Right atrium auricular region (tissue), 2 donors: ENCODE measurements at regions not wholly inside any gene's neighbourhood (a gene's known extent, or its start where the extent isn't known, plus 50 kb on each side); places are given as distances from the start of the nearest gene placed in this dataset.

Source experiments
- DNase-seq: peaks from one replicate; pipeline ENCODE4 v3.0.0-alpha.2; 2019; ENCODE audit warnings: low spot score
- H3K27ac ChIP-seq, 2 donors: fragments of 200-600 bp; sonication (generic); 1 replicate in 1 of 2; 2 replicates in 1 of 2; pipeline ENCODE4 v1.5.1; 2016 to 2019
- H3K27me3 ChIP-seq, 2 donors: fragments of 200-600 bp; sonication (generic); one replicate each; pipeline versions ENCODE4 v1.5.1 to v1.6.0; 2017 to 2019
- H3K36me3 ChIP-seq: fragments of 200-600 bp; sonication (generic); one replicate; pipeline ENCODE4 v1.5.1; 2016
- H3K4me1 ChIP-seq, 2 donors: fragments of 200-600 bp; sonication (generic); one replicate each; pipeline versions ENCODE4 v1.5.1 to v1.6.0; 2017 to 2019
- H3K4me3 ChIP-seq, 2 donors: fragments of 200-600 bp; sonication (generic); 1 replicate in 1 of 2; 2 replicates in 1 of 2; pipeline ENCODE4 v1.5.1; 2017 to 2019; ENCODE audit warnings: mild to moderate bottlenecking in 1 of 2, moderate library complexity in 1 of 2
- H3K9me3 ChIP-seq, 2 donors: fragments of 200-600 bp; sonication (generic); one replicate each; pipeline ENCODE4 v1.5.1; 2019
- TF ChIP-seq, protein P1 (sequence below), 2 donors: fragments of 200-600 bp; sonication (generic); IDR thresholded peaks; one replicate each; pipeline ENCODE4 v1.5.1; 2019; ENCODE audit warnings: antibody characterized with exemption in 2 of 2

DNA sequence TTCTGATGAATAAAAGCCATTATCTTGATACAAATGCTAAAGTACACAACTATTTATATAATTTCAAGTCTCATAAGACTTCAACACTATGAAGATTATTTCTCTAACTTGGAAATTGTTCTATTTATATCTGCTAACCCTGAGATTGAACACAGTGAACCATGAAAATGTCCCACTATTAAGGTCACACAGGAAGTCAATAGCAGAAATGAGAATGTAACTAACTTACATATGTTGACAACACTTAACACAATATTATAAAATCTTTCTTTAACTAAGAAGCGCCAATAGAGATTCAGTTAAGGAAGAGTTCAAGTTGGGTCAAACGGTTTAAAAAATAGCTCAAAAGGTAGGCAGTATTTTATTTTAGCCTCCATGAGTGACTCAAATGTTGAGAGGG is 551.8 kb upstream of the CBLB start:
- no peaks in the 10 kb centered on the region for H3K27me3 ChIP-seq
- H3K36me3 ChIP-seq: no peaks in the 10 kb centered on the region
- H3K4me1 ChIP-seq: peaks cover 0 to 4% of the 10 kb centered on the region in 2 donors
- no peak for DNase-seq
- H3K9me3 ChIP-seq: no peaks in the 10 kb centered on the region
- no peak overlapping the region for H3K4me3 ChIP-seq
- H3K27ac ChIP-seq: no peak overlapping the region
- TF ChIP-seq, protein P1, sequence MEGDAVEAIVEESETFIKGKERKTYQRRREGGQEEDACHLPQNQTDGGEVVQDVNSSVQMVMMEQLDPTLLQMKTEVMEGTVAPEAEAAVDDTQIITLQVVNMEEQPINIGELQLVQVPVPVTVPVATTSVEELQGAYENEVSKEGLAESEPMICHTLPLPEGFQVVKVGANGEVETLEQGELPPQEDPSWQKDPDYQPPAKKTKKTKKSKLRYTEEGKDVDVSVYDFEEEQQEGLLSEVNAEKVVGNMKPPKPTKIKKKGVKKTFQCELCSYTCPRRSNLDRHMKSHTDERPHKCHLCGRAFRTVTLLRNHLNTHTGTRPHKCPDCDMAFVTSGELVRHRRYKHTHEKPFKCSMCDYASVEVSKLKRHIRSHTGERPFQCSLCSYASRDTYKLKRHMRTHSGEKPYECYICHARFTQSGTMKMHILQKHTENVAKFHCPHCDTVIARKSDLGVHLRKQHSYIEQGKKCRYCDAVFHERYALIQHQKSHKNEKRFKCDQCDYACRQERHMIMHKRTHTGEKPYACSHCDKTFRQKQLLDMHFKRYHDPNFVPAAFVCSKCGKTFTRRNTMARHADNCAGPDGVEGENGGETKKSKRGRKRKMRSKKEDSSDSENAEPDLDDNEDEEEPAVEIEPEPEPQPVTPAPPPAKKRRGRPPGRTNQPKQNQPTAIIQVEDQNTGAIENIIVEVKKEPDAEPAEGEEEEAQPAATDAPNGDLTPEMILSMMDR (IDR thresholded peaks at IDR 0.05): no peak

DNA sequence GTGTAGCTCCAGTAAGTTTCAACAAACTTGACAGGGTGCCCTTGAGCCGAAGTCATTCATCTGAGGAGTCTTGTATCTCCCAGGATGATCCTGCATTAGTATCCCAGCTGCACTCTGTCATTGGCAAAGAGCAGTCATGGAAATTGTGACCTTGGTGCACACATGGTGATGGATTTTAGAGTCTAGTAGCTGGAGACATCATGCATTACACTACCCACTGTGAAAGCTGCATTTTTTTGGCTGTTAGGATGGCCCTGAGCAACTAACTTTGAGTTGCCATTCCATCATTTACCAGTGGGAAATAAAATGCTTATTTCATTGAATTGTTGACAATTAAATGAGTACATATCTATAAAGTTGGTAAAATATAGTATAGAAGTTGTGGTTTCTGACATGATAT is 552.6 kb upstream of the CBLB start:
- TF ChIP-seq, protein P1 (IDR thresholded peaks at IDR 0.05): no peak
- H3K27ac ChIP-seq: no peak overlapping the region
- no peak for DNase-seq
- H3K4me1 ChIP-seq: peaks cover 0 to 8% of the 10 kb centered on the region in 2 donors
- no peaks in the 10 kb centered on the region for H3K9me3 ChIP-seq
- H3K36me3 ChIP-seq: no peaks in the 10 kb centered on the region
- H3K4me3 ChIP-seq: no peak overlapping the region
- H3K27me3 ChIP-seq: no peaks in the 10 kb centered on the region

DNA sequence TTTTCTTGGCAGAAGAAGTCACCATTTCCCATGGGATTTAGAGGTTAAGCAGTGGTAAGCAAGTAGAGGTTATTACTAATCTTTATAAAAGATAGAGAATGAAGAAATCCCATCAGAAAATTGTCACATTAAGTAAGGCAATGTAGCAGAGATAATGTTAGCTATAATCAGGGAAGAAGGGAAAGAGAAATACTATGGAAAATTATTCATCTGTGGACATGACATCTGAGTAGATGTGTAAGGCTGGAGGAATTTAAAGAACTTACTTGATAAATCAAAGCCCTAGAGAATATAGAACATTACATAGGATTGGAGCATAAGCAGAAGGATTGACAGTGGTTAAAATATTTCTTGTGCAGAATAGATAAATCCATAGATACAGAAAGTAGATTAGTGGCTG is 553.1 kb upstream of the CBLB start:
- H3K4me1 ChIP-seq: peaks cover 0 to 8% of the 10 kb centered on the region in 2 donors
- TF ChIP-seq, protein P1 (IDR thresholded peaks at IDR 0.05): no peak
- H3K9me3 ChIP-seq: no peaks in the 10 kb centered on the region
- H3K27me3 ChIP-seq: no peaks in the 10 kb centered on the region
- H3K4me3 ChIP-seq: no peak overlapping the region
- DNase-seq: no peak
- no peak overlapping the region for H3K27ac ChIP-seq
- no peaks in the 10 kb centered on the region for H3K36me3 ChIP-seq

DNA sequence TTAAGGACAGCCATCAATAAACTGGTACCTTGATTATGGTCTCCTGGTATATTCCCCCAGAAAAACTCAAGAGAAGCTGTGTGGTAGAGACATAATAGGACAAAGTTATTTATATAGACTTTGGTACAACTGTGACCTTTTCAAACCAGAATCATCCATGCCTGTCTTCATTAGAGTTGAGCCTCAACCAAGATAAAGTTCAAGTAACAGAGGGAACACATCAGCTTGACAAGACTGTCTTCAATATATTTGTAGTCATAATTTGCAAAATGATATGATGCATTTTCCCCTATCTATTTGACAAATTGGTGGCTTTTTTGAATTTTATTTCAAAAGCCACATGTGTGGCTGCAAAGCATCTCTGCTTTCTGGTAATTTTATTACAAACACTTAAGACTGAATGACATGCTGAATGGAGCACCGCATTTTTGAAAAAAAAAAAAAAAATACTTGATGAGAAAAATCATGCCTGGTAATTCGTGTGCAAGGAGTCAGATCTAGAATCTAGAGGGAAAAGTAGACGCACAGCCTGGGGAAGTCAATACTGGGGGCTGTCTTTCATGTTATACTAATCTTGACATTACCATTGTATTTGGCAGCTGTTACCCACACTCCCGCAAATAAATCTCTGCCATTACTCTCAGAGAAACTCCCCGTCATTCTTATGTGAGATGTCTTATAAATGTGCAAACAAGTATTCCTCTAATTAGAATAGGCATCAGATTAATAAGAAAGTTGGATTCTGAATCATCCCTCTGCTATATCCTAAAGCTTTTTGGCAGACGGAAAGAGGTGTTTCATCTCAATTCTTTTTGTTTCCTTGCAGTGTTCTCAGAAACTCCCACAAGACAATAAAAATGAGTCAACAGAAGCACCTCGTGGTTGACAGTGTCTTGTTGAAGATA is 554.8 kb upstream of the CBLB start:
- TF ChIP-seq, protein P1 (IDR thresholded peaks at IDR 0.05): no peak
- H3K4me1 ChIP-seq: peaks cover 0 to 8% of the 10 kb centered on the region in 2 donors
- no peak for DNase-seq
- no peaks in the 10 kb centered on the region for H3K9me3 ChIP-seq
- no peak overlapping the region for H3K4me3 ChIP-seq
- no peaks in the 10 kb centered on the region for H3K27me3 ChIP-seq
- H3K27ac ChIP-seq: no peak overlapping the region
- no peaks in the 10 kb centered on the region for H3K36me3 ChIP-seq

DNA sequence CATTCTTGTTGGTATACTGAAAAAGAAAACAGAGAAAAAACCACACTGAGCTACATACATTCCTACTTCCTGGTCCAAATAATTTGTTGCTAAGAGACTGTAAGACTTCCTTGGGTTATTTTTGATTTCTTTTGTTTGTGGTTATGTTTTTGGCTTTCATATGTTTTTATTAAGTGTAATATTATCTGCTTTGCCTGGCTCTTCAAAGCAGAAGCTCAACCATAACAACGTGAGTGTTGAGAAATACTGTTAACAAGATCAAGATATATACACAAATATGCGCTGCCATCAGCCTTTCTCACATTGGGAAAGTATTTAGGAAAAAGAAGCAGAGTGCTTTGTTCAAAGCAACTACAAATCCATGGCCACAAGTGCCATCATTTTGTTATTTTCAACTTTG is 556.2 kb upstream of the CBLB start:
- H3K4me3 ChIP-seq: no peak overlapping the region
- peaks cover 0 to 8% of the 10 kb centered on the region in 2 donors for H3K4me1 ChIP-seq
- H3K27me3 ChIP-seq: no peaks in the 10 kb centered on the region
- H3K9me3 ChIP-seq: no peaks in the 10 kb centered on the region
- no peak overlapping the region for H3K27ac ChIP-seq
- DNase-seq: no peak
- TF ChIP-seq, protein P1 (IDR thresholded peaks at IDR 0.05): no peak
- no peaks in the 10 kb centered on the region for H3K36me3 ChIP-seq
